HepG2 (cell line): ENCODE measurements at regions not wholly inside any gene's neighbourhood (a gene's known extent, or its start where the extent isn't known, plus 50 kb on each side); places are given as distances from the start of the nearest gene placed in this dataset.

ENCODE experiments used
- ATAC-seq: fragments of 200-7000 bp; cut with Tn5 transposase; 3 replicates; pipeline ENCODE4 v1.9.1; 2020; ENCODE audit warnings: mild to moderate bottlenecking, moderate library complexity
- BruUV-seq: library from RNA; stranded (reverse); fragments of 400-500 nt; replicated peaks from 2 replicates; lab custom pipeline; 2021; lab: Mats Ljungman, UMichigan
- CTCF ChIA-PET: fragments of 300-600 bp; formaldehyde crosslinking; extraction: SDS; loops from one replicate; lab custom pipeline; 2021; ENCODE audit warnings: low total read pairs, inconsistent platforms, low intra/inter-chr PET ratio; lab: Yijun Ruan, JAX
- POLR2A ChIA-PET: fragments of 350-600 bp; sonication (Branson Sonifier 250); formaldehyde crosslinking; loops from one replicate; lab custom pipeline; 2020; ENCODE audit warnings: antibody characterized with exemption, inconsistent platforms; lab: Yijun Ruan, JAX
- DNase-seq: peaks from one replicate; pipeline ENCODE4 v3.0.0-alpha.2; 2015; ENCODE audit warnings: low spot score
- FAIRE-seq: peaks from 3 replicates; lab custom pipeline; 2011; peaks lifted over from hg19 to GRCh38; lab: Jason Lieb, UNC
- H2AFZ ChIP-seq: one replicate; pipeline ENCODE4 v1.6.1; 2011; ENCODE audit warnings: low read length, inconsistent platforms
- H3K27ac ChIP-seq: fragments of 300-600 bp; 3 replicates; pipeline ENCODE4 v1.8.0; 2011; ENCODE audit warnings: mixed run types, mild to moderate bottlenecking, mixed read lengths, low read length, inconsistent platforms; ENCODE audit not compliant: insufficient read depth; ENCODE audit errors: extremely low read length
- H3K27me3 ChIP-seq, 2 experiments: fragments of 200-600 bp in 1 of 2; 2 replicates in 1 of 2; 3 replicates in 1 of 2; pipeline versions ENCODE4 v1.6.0 to v1.8.0; 2011; ENCODE audit warnings: low read length in 2 of 2, mild to moderate bottlenecking in 2 of 2, moderate library complexity in 2 of 2, inconsistent platforms in 1 of 2; ENCODE audit not compliant: insufficient read depth in 2 of 2, control insufficient read depth in 1 of 2
- H3K36me3 ChIP-seq, 2 experiments: fragments of 200-600 bp in 1 of 2; replicated peaks in 1 of 2; 2 replicates in 1 of 2; 3 replicates in 1 of 2; pipeline versions ENCODE4 v1.5.1 to v1.8.0; 2011; ENCODE audit warnings: low read length in 2 of 2, inconsistent platforms in 1 of 2; ENCODE audit not compliant: insufficient read depth in 2 of 2, control insufficient read depth in 1 of 2
- H3K4me1 ChIP-seq: 2 replicates; pipeline ENCODE4 v1.5.1; 2012; ENCODE audit warnings: low read length, inconsistent platforms; ENCODE audit not compliant: insufficient read depth
- H3K4me2 ChIP-seq: 2 replicates; pipeline ENCODE4 v1.6.0; 2011; ENCODE audit warnings: low read depth, low read length, inconsistent platforms
- H3K4me3 ChIP-seq, 3 experiments: fragments of 200-600 bp in 1 of 3; sonication (generic), shearing (Covaris generic) in 1 of 3; replicated peaks in 1 of 3; 2 replicates each; pipeline ENCODE4 v1.5.1; 2011 to 2016; ENCODE audit warnings: low read length in 3 of 3, inconsistent platforms in 2 of 3, low read depth in 2 of 3, mild to moderate bottlenecking in 2 of 3, control low read depth in 1 of 3, mixed read lengths in 1 of 3; ENCODE audit not compliant: insufficient read depth in 1 of 3
- H3K79me2 ChIP-seq: one replicate; pipeline ENCODE4 v1.6.1; 2011; ENCODE audit warnings: low read length, inconsistent platforms; ENCODE audit not compliant: insufficient read depth
- H3K9ac ChIP-seq: 2 replicates; pipeline ENCODE4 v1.6.0; 2011; ENCODE audit warnings: mild to moderate bottlenecking, low read depth, low read length, inconsistent platforms; ENCODE audit not compliant: insufficient read depth
- H3K9me3 ChIP-seq: 2 replicates; pipeline ENCODE4 v1.5.1; 2012; ENCODE audit warnings: mild to moderate bottlenecking, low read length
- H4K20me1 ChIP-seq: 2 replicates; pipeline ENCODE4 v1.6.0; 2011; ENCODE audit warnings: inconsistent platforms, mild to moderate bottlenecking, low read length, moderate library complexity; ENCODE audit not compliant: insufficient read depth
- ATF2 ChIP-seq: sonication (generic); formaldehyde crosslinking; IDR thresholded peaks from 2 replicates; pipeline ENCODE4 v1.4.0; 2020; ENCODE audit warnings: missing genetic modification reagents
- CREB3 ChIP-seq: sonication (generic); formaldehyde crosslinking; IDR thresholded peaks from 2 replicates; pipeline ENCODE4 v1.5.0; 2020; ENCODE audit warnings: missing genetic modification reagents
- EEA1 ChIP-seq: sonication (generic); formaldehyde crosslinking; IDR thresholded peaks from 2 replicates; pipeline ENCODE4 v1.5.1; 2020; ENCODE audit warnings: mild to moderate bottlenecking, missing genetic modification reagents, borderline replicate concordance
- ELF3 ChIP-seq: IDR thresholded peaks from 2 replicates; pipeline ENCODE4 v1.6.1; 2016; ENCODE audit warnings: missing genetic modification reagents, missing compliant biosample characterization
- HNF4G ChIP-seq, 2 experiments: sonication (generic) in 1 of 2; formaldehyde crosslinking in 1 of 2; IDR thresholded peaks; 2 replicates each; pipeline versions ENCODE4 v1.4.0 to v1.6.1; 2011 to 2020; ENCODE audit warnings: borderline replicate concordance in 2 of 2, low read depth in 2 of 2, mild to moderate bottlenecking in 2 of 2, low read length in 1 of 2, missing genetic modification reagents in 1 of 2, moderate library complexity in 1 of 2
- HNRNPK ChIP-seq: fragments of 200-400 bp; formaldehyde crosslinking; IDR thresholded peaks from 2 replicates; pipeline ENCODE4 v1.6.1; 2018; ENCODE audit warnings: low read length, low read depth, moderate library complexity, mild to moderate bottlenecking; ENCODE audit not compliant: poor library complexity, severe bottlenecking
- HOXA7 ChIP-seq: sonication (generic); formaldehyde crosslinking; IDR thresholded peaks from 2 replicates; pipeline ENCODE4 v1.8.1; 2022; ENCODE audit warnings: mild to moderate bottlenecking, missing genetic modification reagents, moderate library complexity
- IRF9 ChIP-seq: sonication (generic); formaldehyde crosslinking; IDR thresholded peaks from 2 replicates; pipeline ENCODE4 v1.8.0; 2022; ENCODE audit warnings: missing genetic modification reagents, mild to moderate bottlenecking, borderline replicate concordance
- MLLT10 ChIP-seq: sonication (generic); formaldehyde crosslinking; IDR thresholded peaks from 2 replicates; pipeline ENCODE4 v1.4.0; 2020; ENCODE audit warnings: missing genetic modification reagents
- NBN ChIP-seq: fragments of 450-650 bp; conservative IDR thresholded peaks from 2 replicates; pipeline ENCODE4 v1.6.1; 2017
- PAF1 ChIP-seq: IDR thresholded peaks from 2 replicates; pipeline ENCODE4 v1.6.1; 2016; ENCODE audit warnings: missing genetic modification reagents, missing compliant biosample characterization
- PITX1 ChIP-seq: sonication (generic); formaldehyde crosslinking; IDR thresholded peaks from 2 replicates; pipeline ENCODE4 v1.5.1; 2020; ENCODE audit warnings: mild to moderate bottlenecking, missing genetic modification reagents
- PPARG ChIP-seq: conservative IDR thresholded peaks from 2 replicates; pipeline ENCODE4 v1.6.1; 2016; ENCODE audit warnings: missing biosample characterization, missing genetic modification reagents
- RAD21 ChIP-seq: fragments of 450-650 bp; formaldehyde crosslinking; IDR thresholded peaks from 2 replicates; pipeline ENCODE4 v1.5.0; 2020; ENCODE audit warnings: mild to moderate bottlenecking
- SIN3B ChIP-seq: fragments of 150-350 bp; IDR thresholded peaks from 2 replicates; pipeline ENCODE4 v1.6.1; 2014; ENCODE audit warnings: low read length
- ZFP91 ChIP-seq: sonication (generic); formaldehyde crosslinking; IDR thresholded peaks from 2 replicates; pipeline ENCODE4 v1.9.0; 2022; ENCODE audit warnings: missing genetic modification reagents, mild to moderate bottlenecking, borderline replicate concordance
- ZFX ChIP-seq: sonication (generic); formaldehyde crosslinking; IDR thresholded peaks from 2 replicates; pipeline ENCODE4 v1.4.0; 2020; ENCODE audit warnings: mild to moderate bottlenecking, low read depth, missing genetic modification reagents, moderate library complexity
- ZNF572 ChIP-seq: sonication (generic); formaldehyde crosslinking; IDR thresholded peaks from 2 replicates; pipeline ENCODE4 v1.5.1; 2020; ENCODE audit warnings: mild to moderate bottlenecking, missing genetic modification reagents
- ZNF709 ChIP-seq: sonication (generic); formaldehyde crosslinking; IDR thresholded peaks from 2 replicates; pipeline ENCODE4 v1.5.0; 2020; ENCODE audit warnings: mild to moderate bottlenecking, missing genetic modification reagents
- ZSCAN21 ChIP-seq: sonication (generic); formaldehyde crosslinking; IDR thresholded peaks from 2 replicates; pipeline ENCODE4 v1.8.0; 2022; ENCODE audit warnings: mild to moderate bottlenecking, missing genetic modification reagents, moderate library complexity, borderline replicate concordance
- WGBS: methylation state at CpG from one replicate; pipeline ENCODE4 v1.1.6; 2017; ENCODE audit warnings: low lambda C conversion rate; 5-methylcytosine and 5-hydroxymethylcytosine counted together
- in situ Hi-C: cut with HindIII; loops from 2 replicates; pipeline ENCODE4 v1.10.0; 2017; ENCODE audit warnings: low pct_unique_long_range_greater_than_20kb; ENCODE audit not compliant: extremely low pct_ligation_motif_present
- intact Hi-C: fragments of 100-400 bp; cut with micrococcal nuclease; formaldehyde crosslinking; loops from one replicate; pipeline ENCODE4 v1.10.0; 2022; ENCODE audit not compliant: unreplicated experiment

- no peaks in the 10 kb centered on the region for H3K4me1 ChIP-seq
- CTCF ChIA-PET, result no interaction called here
- no peaks in the 10 kb centered on the region for H3K36me3 ChIP-seq
- no peak overlapping the region for H3K4me3 ChIP-seq
- no peak for TF ChIP-seq NBN
- TF ChIP-seq ZNF572 (CRISPR knock-in tag), result no peak
- TF ChIP-seq RAD21 (CRISPR knock-in tag), result no peak
- TF ChIP-seq ATF2 (CRISPR knock-in tag), result no peak
- no peak for TF ChIP-seq ZFX (CRISPR knock-in tag)
- no peak for TF ChIP-seq ZSCAN21 (CRISPR knock-in tag)
- no peak for TF ChIP-seq PPARG
- no peak for TF ChIP-seq SIN3B
- TF ChIP-seq HNRNPK, result no peak
- TF ChIP-seq ZFP91 (CRISPR knock-in tag), result no peak
- no peak for TF ChIP-seq MLLT10 (CRISPR knock-in tag)
- TF ChIP-seq ELF3, result no peak
- no peak for TF ChIP-seq CREB3
- no peak for TF ChIP-seq PITX1 (CRISPR knock-in tag)
- no peak for TF ChIP-seq HNF4G (IDR thresholded peaks at IDR 0.05; ENCODE audit: borderline replicate concordance, low read depth, low read length)
- no peak for TF ChIP-seq HNF4G (CRISPR knock-in tag; IDR thresholded peaks at IDR 0.05; ENCODE audit: borderline replicate concordance, low read depth)
- TF ChIP-seq PAF1 (CRISPR knock-in tag), result no peak
- no peak for TF ChIP-seq EEA1 (CRISPR knock-in tag)
- no peak for TF ChIP-seq IRF9
- no peak for TF ChIP-seq ZNF709 (CRISPR knock-in tag)
- TF ChIP-seq HOXA7 (CRISPR knock-in tag), result no peak
- intact Hi-C loops, result no loop called here
- no peak overlapping the region for H3K4me2 ChIP-seq
- H3K27ac ChIP-seq, result no peak overlapping the region
- BruUV-seq, result no TSS peak
- FAIRE-seq, result no peak
- in situ Hi-C loops, result no loop called here
- DNase-seq, result no peak
- H2AFZ ChIP-seq, result no peak overlapping the region
- WGBS, result 6% methylated on average over 4 of the region's 4 CpGs
- POLR2A ChIA-PET, result no interaction called here
- ATAC-seq, result no peak
- H4K20me1 ChIP-seq, result no peaks in the 10 kb centered on the region
- no peaks in the 10 kb centered on the region for H3K27me3 ChIP-seq
- no peaks in the 10 kb centered on the region for H3K79me2 ChIP-seq
- H3K9me3 ChIP-seq, result no peaks in the 10 kb centered on the region
- no peak overlapping the region for H3K9ac ChIP-seq
Observed at GRCh38 chr7:106774213-106774767, 90.8 kb upstream of the PIK3CG start.
